22Rv1 (cell line): ENCODE measurements at regions not wholly inside any gene's neighbourhood (a gene's known extent, or its start where the extent isn't known, plus 50 kb on each side); places are given as distances from the start of the nearest gene placed in this dataset.

Experiments used
- H3K27ac ChIP-seq: fragments of 450-650 bp; 2 replicates; pipeline ENCODE4 v1.5.1; 2017
- CTCF ChIP-seq: fragments of 450-650 bp; IDR thresholded peaks from 2 replicates; pipeline ENCODE4 v1.5.1; 2017; ENCODE audit warnings: mild to moderate bottlenecking
- ZFX ChIP-seq: fragments of 450-650 bp; IDR thresholded peaks from 2 replicates; pipeline ENCODE4 v1.6.1; 2017; ENCODE audit warnings: antibody characterized with exemption, borderline replicate concordance

GRCh38 chr4:84046551-84046950, 452.5 kb downstream of the NKX6-1 start:
- TF ChIP-seq CTCF = no peak
- no peak for TF ChIP-seq ZFX
- no peak overlapping the region for H3K27ac ChIP-seq

- H3K27ac ChIP-seq = no peak overlapping the region
- TF ChIP-seq CTCF (no peak), ZFX (no peak)
Measured at GRCh38 chr4:84041426-84041825, 457.7 kb downstream of the NKX6-1 start.

- TF ChIP-seq CTCF = no peak
- no peak for TF ChIP-seq ZFX
- no peak overlapping the region for H3K27ac ChIP-seq
Measured at GRCh38 chr4:84035568-84035967, 463.5 kb downstream of the NKX6-1 start.

GRCh38 chr4:84032372-84032771, 466.7 kb downstream of the NKX6-1 start:
- H3K27ac ChIP-seq = no peak overlapping the region
- TF ChIP-seq ZFX (no peak), CTCF (no peak)

- no peak for TF ChIP-seq CTCF
- no peak for TF ChIP-seq ZFX
- H3K27ac ChIP-seq = no peak overlapping the region
Measured at GRCh38 chr4:84031401-84031800, 467.7 kb downstream of the NKX6-1 start.

- H3K27ac ChIP-seq = no peak overlapping the region
- no peak for TF ChIP-seq CTCF
- no peak for TF ChIP-seq ZFX
Measured at GRCh38 chr4:84028340-84028739, 470.8 kb downstream of the NKX6-1 start.

- H3K27ac ChIP-seq = no peak overlapping the region
- TF ChIP-seq ZFX (no peak), CTCF (no peak)
Measured at GRCh38 chr4:84024405-84024804, 474.7 kb downstream of the NKX6-1 start.
